Lower leg skin (tissue), 3 donors: ENCODE measurements at regions not wholly inside any gene's neighbourhood (a gene's known extent, or its start where the extent isn't known, plus 50 kb on each side); places are given as distances from the start of the nearest gene placed in this dataset.

Experiments
- POLR2A ChIP-seq, 2 donors: fragments of 450-650 bp; IDR thresholded peaks; one replicate each; pipeline ENCODE4 v1.6.1; 2016 to 2017; ENCODE audit warnings: antibody characterized with exemption in 2 of 2, mild to moderate bottlenecking in 1 of 2, moderate library complexity in 1 of 2
- TF ChIP-seq, protein P1 (sequence below), 3 donors: fragments of 450-650 bp; IDR thresholded peaks; one replicate each; pipeline ENCODE4 v1.5.1; 2016; ENCODE audit warnings: antibody characterized with exemption in 3 of 3, mild to moderate bottlenecking in 3 of 3, moderate library complexity in 2 of 3

DNA sequence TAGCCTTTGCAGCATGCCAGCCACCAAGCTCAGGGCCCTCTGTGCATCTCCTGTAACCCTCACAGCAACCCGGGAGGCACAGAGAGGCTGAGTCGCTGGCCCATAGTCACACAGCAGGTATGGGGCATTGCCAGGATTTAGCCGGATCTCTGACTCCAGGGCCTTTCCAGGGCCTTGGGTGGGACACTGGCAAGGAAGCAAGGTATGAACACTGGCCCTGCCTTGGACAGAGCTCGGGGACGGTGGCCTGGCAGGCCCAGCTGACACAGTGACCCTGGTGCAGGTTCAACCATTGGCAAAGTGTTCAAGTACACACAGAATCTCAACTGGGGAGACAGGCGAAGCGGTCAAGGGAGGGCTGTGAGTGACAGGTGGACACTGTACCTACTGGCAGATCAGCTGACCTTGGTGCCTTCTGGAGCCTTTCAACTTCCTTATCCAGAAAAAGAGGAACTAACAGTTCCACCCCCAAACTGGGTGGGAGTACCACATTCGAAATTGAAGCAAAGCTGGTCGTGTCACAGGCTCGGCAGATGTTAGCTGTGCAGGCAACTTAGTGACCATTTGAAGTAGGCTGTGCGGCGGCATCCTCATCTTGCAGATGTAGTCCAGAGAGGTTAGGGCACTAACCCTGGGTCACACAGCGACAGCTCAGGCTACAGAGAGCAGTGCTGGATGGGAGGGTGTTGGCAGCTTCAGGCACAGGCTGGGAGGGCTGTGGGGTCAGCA is 287.4 kb downstream of the SEC14L1 start:
- TF ChIP-seq, protein P1, sequence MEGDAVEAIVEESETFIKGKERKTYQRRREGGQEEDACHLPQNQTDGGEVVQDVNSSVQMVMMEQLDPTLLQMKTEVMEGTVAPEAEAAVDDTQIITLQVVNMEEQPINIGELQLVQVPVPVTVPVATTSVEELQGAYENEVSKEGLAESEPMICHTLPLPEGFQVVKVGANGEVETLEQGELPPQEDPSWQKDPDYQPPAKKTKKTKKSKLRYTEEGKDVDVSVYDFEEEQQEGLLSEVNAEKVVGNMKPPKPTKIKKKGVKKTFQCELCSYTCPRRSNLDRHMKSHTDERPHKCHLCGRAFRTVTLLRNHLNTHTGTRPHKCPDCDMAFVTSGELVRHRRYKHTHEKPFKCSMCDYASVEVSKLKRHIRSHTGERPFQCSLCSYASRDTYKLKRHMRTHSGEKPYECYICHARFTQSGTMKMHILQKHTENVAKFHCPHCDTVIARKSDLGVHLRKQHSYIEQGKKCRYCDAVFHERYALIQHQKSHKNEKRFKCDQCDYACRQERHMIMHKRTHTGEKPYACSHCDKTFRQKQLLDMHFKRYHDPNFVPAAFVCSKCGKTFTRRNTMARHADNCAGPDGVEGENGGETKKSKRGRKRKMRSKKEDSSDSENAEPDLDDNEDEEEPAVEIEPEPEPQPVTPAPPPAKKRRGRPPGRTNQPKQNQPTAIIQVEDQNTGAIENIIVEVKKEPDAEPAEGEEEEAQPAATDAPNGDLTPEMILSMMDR (IDR thresholded peaks at IDR 0.05) = no peak
- TF ChIP-seq POLR2A (IDR thresholded peaks at IDR 0.05) = no peak
